ENCODE measurements at regions not wholly inside any gene's neighbourhood (a gene's known extent, or its start where the extent isn't known, plus 50 kb on each side); places are given as distances from the start of the nearest gene placed in this dataset.
"Not testable (repeated sequence)": the region's sequence is repeated elsewhere in the genome, so short reads cannot be mapped to it uniquely, and the experiment has no call there.

DNA sequence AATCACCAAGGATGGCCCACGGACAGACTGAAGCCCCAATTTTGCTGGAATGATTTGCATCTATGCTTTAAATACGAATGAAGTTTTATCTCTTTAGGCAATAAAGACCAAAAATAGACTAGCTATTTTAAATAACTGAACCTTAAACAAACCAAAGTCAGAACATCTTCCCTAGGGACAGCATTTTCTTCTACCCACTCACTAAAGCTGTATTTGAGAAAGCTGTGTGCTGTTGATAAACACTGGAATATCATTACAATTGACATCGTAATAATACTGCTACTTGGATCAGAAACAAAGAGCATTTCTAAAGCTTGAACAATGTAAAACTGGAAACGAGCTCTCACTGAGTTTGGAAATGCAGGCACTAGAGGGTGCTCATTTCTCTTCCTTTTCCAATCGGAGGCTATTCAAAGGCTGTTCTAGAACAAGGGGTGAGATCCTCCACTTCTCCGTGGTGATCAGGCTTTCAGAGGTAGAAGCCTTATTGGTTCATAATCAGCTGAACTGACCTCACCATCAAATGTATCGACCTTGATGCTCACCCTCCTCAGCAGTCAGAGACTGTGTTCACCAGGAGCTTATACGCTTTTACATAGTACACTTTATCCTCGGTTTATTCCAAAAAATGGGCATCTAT lies 225.3 kb upstream of the PRSS1 start:
- no peak for DNase-seq

DNA sequence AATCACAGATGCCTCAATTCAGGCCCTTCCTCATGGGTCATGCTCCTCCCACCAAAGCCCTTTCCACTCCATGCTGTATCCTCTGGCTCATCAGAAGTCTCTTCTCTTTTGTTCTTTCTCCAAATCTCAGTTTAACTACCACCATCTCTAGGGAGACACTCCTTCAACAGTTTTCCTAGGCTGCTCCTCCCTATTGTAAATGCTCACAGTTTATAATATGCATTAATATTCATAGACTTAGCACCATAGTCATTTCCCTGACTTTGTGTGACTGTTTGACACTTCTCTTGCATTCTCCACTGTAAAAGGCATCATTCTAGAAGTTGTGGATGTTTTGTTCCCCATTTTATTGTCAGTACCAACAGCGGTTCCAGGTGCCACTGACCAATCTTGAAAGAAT lies 226.5 kb upstream of the PRSS1 start:
- DNase-seq = no peak

DNA sequence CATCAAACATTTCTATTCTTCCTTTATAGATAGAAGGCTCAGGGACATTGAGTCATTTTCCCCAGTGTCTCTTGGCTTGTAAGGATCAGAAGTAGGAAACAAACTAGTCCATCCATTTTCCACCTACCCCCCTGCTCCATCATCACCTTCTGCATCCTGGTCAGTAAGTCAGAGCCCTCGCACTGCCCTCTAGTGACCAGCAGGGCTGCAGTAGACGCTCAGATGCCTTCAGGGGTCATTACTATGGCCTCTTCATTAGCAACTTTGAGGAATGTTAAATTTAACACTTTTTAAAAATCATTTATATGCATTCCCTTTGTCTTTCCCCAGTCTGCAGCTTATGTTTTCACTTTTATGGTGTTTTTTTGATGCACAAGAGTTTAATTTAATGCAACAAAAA lies 228.4 kb upstream of the PRSS1 start:
- DNase-seq = not testable (repeated sequence)

DNA sequence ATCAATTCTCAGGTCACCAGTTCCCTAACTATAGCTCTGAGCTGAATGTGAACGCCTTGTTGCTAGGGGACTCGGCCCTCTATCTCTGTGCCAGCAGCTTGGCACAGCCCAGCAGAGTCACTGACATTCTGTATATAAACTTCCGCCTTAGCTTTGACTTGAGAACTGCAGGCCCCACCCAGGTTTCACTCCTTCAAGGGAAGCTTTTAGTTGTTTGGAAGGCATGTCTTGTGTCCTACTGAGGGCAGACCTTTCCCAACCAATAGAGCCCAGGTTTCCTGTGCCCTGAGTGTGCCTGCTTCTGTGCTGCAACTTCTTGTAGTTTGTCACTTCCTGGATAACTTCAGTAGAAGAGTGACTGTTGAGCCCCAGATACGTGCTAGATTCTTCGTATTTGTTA lies 228.8 kb upstream of the PRSS1 start:
- DNase-seq = peak in 1 of 2 donors; percentile 36

DNA sequence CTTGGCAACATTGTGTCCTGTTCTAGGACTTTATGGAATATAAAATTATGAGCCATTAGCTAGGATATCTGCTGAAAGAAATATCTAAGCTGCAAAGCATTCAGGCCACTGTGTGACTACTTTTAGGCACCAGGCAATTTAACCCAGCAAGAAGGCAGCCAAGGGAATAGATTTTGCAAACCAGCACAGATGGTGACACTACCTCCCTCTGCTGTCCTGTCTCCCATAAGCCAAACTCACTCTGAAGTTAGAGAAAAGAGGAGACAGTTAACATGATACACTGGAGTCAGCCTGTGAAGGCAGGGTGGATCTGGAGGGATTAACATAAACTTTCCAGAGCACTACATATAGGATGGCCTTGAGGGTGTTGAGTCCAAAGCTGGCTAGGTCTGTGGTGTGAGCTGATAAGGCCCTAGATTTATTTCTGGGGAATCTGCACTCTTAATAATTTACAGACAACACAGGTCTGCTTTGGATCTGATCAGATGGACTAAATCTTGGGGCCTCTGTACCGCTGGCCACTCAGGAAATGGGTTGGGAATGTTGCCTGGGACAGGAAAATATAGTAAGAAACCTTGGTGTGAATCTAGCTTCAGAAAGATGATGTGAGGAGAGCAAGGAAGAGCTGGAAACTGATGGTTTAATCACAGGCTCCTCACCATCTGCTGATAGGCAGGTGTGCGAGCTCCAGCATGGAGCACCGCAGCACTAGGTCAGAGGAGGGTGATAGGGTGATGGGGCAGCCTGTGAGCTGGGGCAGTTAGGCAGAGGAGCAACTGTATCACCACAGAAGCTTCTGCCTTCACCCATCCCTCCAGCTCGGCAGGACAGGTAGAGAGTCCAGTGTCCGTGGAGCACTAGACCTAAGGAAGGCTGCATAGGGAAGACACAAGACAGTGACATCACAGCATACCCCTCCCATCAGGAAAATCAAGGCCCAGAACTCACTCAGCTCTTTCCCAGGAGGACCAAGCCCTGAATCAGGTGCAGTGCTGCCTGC lies 229.9 kb upstream of the PRSS1 start:
- no peak for DNase-seq

DNA sequence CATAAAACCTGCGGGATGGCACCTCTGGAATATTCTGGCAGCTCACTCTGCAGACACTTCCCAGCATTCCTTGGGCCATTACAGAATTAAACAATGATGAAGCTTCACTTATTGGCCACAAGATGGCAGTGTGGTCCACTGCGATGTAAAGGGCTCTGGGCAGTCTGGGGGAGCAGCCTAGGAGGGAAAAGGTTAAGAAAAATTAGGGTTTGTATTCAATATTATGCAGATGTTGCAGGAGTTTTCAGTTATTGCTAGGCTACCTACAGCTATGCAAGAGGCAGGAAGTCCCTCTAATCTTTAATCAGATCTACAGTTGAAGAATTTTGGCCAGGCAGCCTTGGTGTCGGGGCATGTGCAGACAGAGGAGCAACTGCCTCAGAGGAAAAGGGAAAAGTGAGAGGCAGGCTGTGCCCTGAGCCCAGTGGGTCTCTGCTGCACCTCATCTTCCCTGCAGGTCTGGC lies 233.2 kb upstream of the PRSS1 start:
- DNase-seq = peak; percentile 53 to 54

DNA sequence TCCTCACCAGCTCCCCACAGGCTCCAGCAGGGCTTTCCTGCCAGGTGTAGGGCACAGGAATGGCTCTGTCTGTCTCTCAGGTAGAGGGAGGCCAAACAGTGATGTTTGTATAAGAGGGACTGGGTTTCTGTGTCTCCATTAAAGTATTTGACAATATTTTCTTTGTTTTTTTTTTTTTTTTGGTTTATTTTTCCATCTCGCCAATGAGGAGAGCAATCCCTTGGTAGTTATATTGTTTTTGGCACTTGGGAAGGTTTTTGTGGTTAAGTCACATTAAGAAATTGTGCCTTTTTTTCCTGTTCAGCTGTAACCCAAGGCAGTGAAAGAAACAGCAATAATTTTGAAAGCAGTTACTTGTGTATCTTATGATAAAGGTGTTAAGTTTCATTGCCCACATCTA lies 234.6 kb upstream of the PRSS1 start:
- not testable (repeated sequence) for DNase-seq

DNA sequence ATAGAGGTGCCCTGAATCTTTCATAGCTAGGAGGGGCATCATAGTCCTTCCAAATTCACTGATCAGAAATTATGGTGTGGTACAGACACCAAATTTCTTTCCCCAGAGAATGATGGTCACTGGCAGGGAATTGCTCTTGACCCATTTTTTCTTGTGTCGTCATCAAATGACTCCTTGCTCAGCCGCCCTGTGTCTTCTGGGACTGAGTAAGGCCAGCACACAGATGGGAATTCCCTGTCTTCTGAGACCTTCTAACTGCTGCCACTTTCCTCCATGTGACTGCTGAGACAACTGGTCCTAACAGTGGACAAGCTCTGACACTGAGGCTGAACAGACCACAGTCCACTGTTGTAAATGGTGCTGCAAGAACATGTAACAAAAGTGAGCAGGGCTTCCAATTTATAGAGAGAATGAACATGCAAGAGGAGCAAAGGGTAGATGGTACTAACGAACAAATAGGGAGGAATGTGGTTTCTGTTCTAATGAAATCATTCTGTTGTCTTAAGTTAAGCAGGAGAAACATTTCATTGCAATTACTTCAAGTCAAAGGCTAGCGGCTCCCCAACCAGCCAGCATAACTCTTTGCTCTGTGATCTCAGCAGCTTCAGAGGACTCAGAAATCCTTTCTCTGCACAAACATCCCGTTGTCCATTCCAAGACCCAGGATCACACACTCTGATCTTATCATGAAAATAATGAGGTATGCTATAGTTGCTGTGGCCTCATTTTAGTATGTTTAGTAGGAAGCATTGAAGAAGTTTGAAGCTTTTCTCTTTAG lies 235.9 kb upstream of the PRSS1 start:
- no peak for DNase-seq

DNA sequence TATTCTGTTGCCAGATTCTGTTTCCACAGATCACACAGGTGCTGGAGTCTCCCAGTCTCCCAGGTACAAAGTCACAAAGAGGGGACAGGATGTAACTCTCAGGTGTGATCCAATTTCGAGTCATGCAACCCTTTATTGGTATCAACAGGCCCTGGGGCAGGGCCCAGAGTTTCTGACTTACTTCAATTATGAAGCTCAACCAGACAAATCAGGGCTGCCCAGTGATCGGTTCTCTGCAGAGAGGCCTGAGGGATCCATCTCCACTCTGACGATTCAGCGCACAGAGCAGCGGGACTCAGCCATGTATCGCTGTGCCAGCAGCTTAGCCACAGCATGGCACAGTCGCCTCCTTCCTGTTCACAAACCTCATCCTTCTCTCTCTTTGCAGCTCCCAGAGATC lies 237.5 kb upstream of the PRSS1 start:
- DNase-seq = no peak

DNA sequence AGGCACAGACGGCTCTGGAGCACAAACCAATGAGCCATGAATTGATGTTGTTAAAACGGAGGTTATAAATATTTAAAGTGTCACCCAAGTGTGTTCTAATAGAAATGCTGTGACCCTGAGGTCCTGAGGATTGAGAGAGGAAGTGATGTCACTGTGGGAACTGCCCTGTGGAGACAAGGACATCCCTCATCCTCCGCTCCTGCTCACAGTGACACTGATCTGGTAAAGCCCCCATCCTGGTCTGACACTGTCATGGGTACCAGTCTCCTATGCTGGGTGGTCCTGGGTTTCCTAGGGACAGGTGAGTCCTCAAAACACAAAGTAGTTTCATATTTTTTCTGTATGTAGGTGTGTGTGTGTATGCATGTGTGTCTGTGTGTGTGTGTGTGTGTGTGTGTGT lies 237.9 kb upstream of the PRSS1 start:
- no peak for DNase-seq

DNA sequence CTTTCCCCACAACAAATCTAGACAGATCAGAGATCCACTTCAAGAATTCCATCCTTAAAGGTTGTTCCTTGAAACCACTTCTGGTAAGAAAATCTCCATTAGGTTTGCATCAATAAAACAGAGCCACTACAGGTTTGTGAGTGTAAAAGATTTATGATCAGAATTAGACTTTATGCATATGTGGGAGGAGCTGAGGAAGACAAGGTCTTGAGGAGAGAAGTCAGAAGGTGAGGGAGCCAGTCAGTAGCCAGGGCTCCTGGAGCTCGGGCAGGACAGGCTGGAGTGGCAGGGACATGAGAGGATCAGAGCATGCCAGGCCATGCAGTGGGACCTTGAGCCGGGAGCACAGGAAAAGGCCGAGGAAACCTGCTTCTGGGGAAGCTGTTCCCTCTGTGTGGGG lies 240.0 kb upstream of the PRSS1 start:
- not testable (repeated sequence) for DNase-seq

DNA sequence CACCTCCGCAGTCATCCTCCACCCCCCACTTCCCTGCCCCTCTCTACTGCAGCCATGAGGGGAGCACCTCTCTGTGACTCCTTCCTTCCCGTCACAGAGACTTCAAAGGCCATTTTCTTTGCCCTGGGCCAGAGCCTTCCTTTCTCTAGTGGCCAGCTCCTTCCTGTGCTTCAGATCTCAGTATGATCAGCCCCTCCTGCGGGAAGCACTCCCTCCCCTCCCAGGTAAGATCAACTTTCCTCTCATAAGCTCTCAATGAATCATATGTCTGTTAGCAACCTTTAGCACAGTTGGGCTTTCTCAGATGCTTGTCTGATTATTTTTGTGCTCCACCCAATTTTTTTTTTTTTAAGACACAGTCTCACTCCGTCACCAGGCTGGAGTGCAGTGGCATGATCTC lies 241.0 kb upstream of the PRSS1 start:
- peak in 1 of 2 donors; percentile 23 for DNase-seq

DNA sequence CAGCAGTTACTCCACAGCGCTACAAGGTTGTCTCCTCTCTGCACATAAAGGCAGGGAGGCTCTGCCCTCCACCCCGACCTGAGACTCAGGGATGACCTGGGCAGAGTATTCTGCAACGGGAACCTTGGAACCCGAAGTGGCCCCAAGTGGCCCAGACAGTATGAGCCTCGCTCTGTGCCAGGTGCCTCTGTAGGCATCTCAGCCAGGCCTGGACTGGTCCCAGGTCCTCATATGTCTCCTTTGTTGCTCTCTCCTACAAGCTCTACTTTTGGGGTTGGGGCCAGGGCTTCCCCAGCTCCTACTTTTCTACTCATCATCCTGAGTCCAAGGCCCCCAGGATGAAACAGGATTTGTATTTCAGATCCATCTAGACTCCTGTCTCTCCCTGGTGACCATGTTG lies 241.5 kb upstream of the PRSS1 start:
- no peak for DNase-seq

DNA sequence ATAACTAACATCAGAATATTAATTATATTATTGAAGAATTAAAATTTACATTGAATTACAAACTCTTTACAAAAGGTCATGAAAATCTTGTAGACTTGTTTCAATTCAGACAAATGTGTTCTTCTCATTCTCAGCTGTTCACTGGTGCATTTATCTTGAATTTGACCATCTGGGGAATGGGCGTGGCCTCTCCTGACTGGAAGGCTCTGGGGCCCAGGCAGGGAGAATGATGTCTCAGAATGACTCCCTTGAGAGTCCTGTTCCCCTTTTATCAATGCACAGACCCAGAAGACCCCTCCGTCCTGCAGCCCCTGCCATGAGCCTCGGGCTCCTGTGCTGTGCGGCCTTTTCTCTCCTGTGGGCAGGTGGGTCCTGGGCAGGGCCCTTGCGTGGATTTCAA lies 242.2 kb upstream of the PRSS1 start:
- DNase-seq = not testable (repeated sequence)

DNA sequence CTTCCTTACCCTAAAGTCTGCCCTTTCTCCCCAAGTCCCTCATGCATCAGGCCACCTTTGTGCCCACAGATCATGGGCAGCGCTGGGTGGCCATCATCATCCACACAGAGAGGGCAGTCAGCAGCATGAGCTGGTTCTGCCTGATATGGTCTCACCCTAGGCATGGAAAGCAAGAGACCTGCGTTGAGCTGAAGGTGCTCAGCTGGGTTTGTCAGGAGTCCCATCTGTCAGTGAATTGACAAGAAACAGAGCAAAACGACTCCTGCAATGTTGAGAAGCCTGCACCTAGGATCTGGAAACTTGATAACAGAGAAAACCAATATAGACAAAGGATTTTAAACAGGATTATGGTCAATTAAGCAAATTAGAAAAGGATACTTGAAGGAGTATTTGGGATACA lies 242.7 kb upstream of the PRSS1 start:
- no peak for DNase-seq

DNA sequence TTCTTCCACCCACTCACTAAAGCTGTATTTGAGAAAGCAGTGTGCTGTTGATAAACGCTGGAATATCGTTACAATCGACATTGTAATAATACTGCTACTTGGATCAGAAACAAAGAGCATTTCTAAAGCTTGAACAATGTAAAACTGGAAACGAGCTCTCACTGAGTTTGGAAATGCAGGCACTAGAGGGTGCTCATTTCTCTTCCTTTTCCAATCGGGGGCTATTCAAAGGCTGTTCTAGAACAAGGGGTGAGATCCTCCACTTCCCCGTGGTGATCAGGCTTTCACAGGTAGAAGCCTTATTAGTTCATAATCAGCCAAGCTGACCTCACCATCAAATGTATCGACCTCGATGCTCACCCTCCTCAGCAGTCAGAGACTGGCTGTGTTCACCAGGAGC lies 245.3 kb upstream of the PRSS1 start:
- DNase-seq = not testable (repeated sequence)

DNA sequence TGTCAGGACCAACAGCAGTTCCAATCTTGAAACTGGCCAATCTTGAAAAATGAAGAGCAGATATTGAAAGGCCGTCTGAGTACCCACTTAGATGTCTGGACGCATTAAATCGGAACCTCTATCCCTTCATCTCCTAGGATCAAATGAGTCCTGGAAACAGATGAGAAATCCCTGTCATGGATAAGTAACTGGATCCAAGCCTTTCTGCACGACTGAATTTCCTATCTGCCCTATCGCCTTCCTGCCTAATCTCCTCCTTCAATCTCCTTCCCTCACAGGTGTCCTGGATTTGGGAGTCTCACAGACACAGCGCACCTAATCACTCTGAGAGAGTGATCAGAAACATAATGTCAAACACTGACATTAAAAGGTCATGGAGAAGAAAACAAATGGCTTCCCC lies 245.2 kb upstream of the PRSS58 start:
- DNase-seq = no peak

DNA sequence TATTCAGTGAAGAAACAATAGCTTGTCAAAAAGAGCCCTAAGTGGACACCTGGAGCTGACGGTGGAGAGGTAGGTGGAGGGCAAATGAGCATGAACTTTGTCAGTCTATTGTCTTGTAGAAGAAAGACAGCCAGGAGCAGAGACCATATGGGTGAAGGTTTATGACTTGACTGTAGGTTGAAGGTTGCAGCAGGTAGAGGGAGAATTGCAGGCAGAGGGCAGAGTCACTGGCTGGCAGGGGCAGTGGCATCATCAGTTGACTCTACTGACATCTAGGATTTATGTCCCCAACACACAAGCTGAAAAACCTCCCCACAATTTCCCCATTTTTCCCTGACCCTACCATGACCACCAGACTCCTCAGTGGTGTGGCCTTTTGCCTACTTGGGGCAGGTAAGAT lies 243.6 kb upstream of the PRSS58 start:
- DNase-seq = no peak

DNA sequence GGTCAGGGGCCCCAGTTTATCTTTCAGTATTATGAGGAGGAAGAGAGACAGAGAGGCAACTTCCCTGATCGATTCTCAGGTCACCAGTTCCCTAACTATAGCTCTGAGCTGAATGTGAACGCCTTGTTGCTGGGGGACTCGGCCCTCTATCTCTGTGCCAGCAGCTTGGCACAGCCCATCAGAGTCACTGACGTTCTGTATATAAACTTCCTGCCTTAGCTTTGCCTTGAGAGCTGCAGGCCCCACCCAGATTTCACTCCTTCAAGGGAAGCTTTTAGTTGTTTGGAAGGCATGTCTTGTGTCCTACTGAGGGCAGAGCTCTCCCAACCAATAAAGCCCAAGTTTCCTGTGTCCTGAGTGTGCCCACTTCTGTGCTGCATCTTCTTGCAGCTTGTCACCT lies 242.5 kb upstream of the PRSS58 start:
- DNase-seq = peak in 1 of 2 donors; percentile 20

DNA sequence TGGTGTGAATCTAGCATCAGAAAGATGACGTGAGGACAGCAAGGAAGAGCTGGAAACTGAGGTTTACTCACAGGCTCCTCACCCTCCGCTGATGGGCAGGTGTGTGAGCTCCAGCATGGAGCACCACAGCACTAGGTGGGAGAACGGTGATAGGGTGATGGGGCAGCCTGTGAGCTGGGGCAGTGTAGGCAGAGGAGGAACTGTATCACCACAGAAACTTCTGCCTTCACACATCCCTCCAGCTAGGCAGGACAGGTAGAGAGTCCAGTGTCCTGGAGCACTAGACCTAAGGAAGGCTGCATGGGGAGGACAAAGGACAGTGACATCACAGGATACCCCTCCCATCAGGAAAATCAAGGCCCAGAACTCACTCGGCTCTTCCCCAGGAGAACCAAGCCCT lies 241.8 kb upstream of the PRSS58 start:
- DNase-seq = no peak

DNA sequence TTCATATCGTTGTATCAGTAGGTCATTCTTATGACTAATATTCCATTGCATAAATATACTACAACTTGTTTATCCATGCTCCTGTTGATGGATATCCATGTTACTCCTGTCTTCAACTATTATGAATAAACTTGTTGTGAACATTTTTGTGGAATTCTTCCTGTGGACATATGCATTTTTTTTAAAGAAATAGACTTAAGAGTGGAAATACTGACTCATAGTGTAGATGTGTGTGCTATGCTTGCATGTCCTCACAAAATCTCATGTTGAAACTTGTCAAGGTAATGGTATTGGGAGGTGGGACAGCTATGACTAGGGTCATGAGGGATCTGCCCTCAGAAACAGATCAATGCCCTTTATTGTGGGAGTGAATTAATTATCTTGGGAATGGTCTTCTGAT lies 240.5 kb upstream of the PRSS58 start:
- no peak for DNase-seq

DNA sequence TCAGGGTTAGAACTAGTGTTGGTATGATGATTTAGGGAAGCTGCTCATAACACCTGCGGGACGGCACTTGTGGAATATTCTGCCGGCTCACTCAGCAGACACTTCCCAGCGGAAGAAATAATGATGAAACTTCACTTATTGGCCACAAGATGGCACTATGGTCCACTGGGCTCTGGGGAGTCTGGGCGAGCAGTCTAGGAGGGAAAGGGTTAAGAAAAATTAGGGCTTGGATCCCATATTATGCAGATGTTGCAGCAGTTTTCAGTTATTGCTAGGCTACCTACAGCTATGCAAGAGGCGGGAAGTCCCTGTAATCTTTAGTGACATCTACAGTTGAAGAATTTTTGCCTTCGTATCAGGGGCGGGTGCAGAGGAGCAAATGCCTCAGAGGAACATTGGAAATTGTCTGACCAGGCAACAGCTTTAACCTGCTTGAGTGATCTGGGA lies 238.7 kb upstream of the PRSS58 start:
- peak; percentile 20 to 54 for DNase-seq

DNA sequence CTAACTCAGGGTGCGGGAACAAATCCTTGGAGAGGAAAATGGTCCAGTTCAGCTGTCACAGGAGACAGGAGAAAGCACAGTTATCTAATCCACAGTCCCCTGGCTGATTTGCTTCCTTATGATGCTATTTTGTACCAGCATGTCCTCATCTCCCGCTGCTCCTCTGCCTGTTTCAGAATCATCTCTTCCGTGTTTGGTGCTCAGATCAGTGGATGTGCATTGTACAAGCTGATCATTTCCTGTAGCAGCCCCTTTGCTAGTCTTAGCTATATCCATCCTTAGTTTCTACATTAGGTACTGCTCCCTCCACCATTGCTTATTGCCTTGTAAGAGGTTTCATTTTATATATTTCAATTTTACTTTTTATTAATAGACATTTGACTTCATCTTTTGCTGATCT lies 238.0 kb upstream of the PRSS58 start:
- not testable (repeated sequence) for DNase-seq

Data from CD4-positive, alpha-beta T cell treated with Interleukin-4 for 1 hour (primary cell).